Prostate gland (tissue), 2 donors: ENCODE measurements at regions not wholly inside any gene's neighbourhood (a gene's known extent, or its start where the extent isn't known, plus 50 kb on each side); places are given as distances from the start of the nearest gene placed in this dataset.

Experiments
- POLR2A ChIP-seq: fragments of 450-650 bp; IDR thresholded peaks from one replicate; pipeline ENCODE4 v1.6.1; 2016; ENCODE audit warnings: antibody characterized with exemption, mild to moderate bottlenecking
- POLR2AphosphoS5 ChIP-seq: sonication (generic); formaldehyde crosslinking; IDR thresholded peaks from one replicate; pipeline ENCODE4 v1.6.1; 2017; ENCODE audit warnings: antibody characterized with exemption
- TF ChIP-seq, protein P1 (sequence below), 4 experiments: fragments of 200-600 bp in 2 of 4; fragments of 450-650 bp in 2 of 4; sonication (generic) in 2 of 4; IDR thresholded peaks; 1 replicate in 3 of 4; 2 replicates in 1 of 4; pipeline ENCODE4 v1.5.1; 2016 to 2019; ENCODE audit warnings: antibody characterized with exemption in 4 of 4, mild to moderate bottlenecking in 2 of 4, moderate library complexity in 2 of 4

DNA sequence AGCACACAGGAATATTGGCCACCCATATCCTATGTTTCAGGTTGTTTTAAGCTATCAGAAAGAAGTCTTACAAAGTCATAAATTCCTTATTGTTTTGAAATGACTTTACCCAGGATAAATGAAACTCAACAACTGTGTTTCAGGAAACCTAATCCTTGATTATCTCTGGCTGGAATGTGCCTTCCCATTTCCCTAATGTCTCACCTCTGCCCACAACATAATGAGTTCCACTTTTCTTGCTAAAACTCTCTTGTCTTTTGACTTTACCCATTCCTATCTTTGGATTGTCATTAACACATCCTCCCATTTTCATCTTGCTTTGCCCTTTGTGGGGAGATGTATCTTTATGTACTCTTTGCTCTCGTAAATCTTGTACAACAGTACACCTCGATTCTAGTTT, 200.0 kb upstream of the DNAJC19 start:
- TF ChIP-seq, protein P1, sequence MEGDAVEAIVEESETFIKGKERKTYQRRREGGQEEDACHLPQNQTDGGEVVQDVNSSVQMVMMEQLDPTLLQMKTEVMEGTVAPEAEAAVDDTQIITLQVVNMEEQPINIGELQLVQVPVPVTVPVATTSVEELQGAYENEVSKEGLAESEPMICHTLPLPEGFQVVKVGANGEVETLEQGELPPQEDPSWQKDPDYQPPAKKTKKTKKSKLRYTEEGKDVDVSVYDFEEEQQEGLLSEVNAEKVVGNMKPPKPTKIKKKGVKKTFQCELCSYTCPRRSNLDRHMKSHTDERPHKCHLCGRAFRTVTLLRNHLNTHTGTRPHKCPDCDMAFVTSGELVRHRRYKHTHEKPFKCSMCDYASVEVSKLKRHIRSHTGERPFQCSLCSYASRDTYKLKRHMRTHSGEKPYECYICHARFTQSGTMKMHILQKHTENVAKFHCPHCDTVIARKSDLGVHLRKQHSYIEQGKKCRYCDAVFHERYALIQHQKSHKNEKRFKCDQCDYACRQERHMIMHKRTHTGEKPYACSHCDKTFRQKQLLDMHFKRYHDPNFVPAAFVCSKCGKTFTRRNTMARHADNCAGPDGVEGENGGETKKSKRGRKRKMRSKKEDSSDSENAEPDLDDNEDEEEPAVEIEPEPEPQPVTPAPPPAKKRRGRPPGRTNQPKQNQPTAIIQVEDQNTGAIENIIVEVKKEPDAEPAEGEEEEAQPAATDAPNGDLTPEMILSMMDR (IDR thresholded peaks at IDR 0.05): no peak
- TF ChIP-seq POLR2A (no peak), POLR2AphosphoS5 (no peak)
